HG02759 (cell line): ENCODE measurements at regions not wholly inside any gene's neighbourhood (a gene's known extent, or its start where the extent isn't known, plus 50 kb on each side); places are given as distances from the start of the nearest gene placed in this dataset.

Experiments
- ATAC-seq: cut with Tn5 transposase; IDR thresholded peaks from one replicate; pipeline ENCODE4 v1.9.1; 2021; ENCODE audit warnings: mild to moderate bottlenecking, moderate library complexity; ENCODE audit not compliant: unreplicated experiment

GRCh38 chr9:135251331-135251761, 163.9 kb downstream of the OLFM1 start:
- no peak for ATAC-seq

DNA sequence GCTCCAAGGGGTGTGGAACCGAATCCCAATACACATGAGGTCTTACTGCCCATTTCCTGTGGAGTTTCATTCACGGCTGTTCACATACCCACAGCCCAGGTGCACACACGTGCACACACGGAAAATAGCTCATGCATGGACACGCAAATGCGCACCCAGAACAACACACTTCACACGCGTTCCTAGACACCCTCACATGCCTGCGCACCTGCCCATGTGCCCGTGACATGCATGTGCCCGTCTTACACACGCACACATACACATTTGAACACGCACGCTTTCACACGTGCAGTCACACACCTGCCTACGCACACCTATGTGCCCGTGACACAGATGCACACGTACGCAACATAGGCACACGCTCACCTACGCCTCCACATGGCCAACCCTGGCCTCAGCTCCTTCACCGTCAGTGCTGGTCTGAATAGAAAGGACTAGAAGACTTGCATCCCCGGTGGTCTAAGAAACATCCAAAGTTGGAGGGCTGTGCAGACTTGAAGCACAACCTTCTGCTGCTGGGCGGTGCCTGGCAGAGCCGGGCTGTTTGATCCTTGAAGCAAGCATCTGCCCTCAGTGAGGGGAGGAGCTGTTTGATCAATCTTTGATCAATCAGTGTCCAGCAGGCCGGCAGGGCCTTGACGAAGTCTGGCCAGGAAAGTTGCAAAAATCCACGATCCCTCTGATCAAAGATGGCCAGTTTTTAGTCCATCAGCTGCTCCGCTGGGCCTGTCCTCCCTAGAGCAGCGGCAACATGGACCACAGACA, 164.7 kb downstream of the OLFM1 start:
- ATAC-seq, result no peak

- no peak for ATAC-seq
These were observed 165.5 kb downstream of the OLFM1 start for GRCh38 chr9:135252980-135253304.

DNA sequence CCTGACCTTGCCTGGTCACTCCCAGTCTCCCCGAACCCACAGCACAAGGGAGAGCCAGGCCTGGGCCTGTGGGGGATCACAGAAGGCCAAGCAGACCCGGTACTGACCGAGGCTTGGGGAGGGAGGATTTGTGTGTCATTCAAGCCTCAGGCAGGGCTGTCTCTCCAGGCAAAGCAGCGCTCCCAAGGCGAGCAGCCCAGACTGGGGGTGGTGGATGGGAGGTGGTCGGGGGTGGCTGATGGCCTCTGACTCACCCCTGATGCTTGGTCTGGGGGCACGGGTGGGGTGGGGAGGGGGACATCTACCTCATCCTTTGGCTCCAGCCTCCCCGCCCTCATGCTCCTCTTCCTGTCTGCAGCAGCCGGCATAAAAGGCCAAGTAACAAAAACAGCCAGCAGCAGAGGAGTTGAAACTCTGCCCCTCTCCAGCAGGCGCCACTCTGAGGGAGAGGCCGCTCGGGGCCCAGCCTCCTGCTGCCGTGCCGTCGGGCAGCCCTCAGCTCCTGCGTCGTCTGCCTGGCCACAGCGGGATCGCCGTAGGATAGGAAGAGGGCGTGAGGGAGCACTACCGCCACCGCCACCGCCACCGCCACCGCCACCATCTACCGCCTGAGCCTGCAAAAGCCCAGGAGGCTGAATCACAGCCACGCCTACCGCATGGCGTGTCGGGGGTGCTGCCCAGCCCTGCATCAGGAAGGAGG, 166.0 kb downstream of the OLFM1 start:
- ATAC-seq, result no peak

DNA sequence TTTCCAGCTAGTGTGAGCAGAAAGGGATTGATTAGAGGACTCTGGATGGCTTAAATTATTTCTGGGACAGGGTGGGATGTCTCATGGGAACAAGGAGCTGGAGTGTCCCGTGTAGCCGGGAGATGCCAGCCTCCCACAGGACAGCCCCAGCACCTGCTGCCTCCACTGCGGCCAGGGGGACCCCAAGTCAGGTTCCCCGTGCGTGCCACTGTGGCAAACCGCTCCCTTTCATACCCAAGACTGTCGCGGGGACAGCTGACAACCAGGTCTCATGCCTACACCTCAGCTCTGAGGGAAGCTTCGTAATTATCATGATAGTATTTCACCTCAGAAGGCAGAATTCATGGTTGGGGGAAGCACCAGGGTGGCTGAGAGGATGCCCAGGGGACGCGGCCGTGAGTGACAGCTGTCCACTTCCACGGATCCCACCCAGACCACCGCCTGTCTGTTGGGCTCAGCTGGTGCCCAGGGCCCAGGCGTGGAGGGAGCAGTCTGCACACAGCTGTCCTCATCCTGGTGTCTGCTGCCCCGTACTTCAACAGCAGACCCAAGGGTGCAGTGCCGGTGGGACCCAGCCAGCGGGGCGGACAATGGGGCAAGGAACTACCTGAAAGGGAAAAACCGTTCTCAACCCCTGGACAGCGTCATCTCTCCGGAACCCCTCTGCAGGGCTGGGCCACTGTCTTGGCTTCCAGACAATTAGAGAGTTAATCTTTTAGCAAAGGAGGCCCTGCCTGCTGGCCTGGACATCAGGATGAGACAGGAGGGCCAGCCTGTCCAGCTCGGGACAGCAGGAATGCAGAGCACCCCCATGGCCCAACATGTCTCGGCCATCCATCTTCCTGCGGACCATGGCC, 166.9 kb downstream of the OLFM1 start:
- no peak for ATAC-seq

DNA sequence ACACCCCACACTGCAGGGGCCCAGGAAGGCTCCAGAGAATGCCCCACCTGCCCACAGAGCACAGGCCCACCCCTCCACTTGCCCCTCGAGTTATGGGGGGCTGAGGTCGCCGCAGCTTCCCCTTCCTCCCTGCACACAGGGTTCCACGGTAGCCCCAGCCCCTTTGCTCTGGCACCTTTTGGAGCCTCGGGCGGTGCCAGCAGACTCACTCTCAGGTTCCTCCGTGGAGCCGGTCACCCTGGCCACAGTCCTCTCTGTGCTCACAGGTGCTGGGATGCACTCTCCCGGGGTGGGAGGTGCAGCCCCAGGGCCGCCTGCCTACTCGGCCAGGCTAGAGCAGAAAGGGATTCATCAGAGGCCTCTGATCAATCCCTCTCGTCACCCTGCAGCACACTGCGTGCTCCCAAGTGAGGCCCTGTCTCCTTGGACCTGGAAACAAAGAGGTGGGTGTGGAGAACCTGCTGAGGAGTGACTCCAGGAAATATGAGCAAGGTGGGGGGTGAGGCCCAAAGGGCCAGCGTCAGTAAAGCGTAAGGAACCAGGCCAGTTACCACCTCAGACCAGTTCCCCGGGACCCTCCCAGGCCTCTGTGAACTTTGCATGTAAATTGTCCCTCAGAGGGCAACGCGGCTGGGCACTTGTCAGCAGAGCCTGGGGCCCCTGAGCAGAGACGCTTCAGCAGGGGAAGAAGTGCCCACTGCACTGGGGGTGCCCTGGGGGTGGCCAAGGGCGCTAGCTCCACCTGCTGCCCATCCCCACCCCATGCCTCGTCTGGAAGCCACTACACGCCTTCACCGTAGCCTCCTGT, 167.8 kb downstream of the OLFM1 start:
- no peak for ATAC-seq

DNA sequence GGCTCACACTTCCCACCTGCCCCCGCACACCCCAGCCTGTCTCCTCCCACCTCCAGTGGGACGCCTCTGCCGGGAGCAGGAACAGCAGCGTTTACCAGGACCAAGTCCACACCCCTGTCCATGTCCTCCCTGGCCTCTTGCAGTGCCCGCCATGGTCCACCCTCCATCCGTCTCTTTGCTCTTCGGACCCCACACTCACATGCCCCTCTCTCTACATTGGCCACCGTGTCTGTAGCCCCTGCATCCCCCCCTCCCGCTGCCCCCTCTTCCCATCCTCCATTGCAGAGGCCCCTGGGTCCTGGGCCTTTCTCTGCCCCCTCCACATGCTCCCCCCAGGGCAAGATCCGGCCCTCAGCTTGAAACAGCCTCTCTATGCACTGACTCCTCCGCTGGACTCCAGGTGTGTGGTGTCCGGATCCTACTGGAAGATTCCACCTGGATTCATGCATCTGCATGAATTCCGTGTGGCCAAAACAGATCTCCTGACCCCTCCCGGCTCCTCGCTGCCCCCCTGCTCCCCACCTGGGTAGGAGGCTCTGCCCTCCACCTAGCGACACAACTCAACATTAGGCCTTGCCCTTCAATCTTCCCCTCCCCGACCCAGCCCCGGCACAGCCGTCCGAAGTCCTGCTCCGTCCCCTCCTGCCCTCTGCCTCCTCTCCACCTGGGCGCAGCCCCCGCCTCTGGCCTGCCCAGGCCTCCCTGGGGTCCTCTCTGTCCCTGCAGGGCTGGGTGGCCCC, 168.5 kb downstream of the OLFM1 start:
- no peak for ATAC-seq

- ATAC-seq, result no peak
These were observed 169.3 kb downstream of the OLFM1 start for GRCh38 chr9:135256581-135257354.

GRCh38 chr9:135258461-135258860, 171.0 kb downstream of the OLFM1 start:
- ATAC-seq, result no peak

GRCh38 chr9:135259273-135259672, 171.8 kb downstream of the OLFM1 start:
- ATAC-seq, result no peak

GRCh38 chr9:135260221-135261180, 173.0 kb downstream of the OLFM1 start:
- ATAC-seq, result no peak

GRCh38 chr9:135262248-135262647, 174.8 kb downstream of the OLFM1 start:
- ATAC-seq, result no peak

GRCh38 chr9:135263511-135263910, 176.0 kb downstream of the OLFM1 start:
- ATAC-seq, result no peak

DNA sequence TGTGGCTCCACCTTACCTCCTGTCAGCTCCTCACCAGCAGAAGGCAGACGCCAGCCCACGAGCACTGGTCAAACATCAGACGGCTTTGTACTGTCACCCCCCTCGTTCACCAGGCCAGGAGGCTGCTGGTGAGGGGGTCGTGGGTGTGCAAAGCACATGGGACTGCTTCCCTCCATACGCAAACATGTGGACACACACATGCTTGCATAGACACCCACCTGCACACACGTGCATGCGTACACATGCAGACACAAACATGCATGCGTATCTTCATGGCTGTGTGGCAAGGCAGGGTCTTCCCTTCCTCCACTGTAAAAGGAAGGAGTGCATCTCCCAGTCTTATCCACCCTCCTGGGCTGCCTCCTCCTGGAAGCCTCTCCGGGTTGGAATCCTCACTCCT, 178.5 kb downstream of the OLFM1 start:
- ATAC-seq, result no peak

DNA sequence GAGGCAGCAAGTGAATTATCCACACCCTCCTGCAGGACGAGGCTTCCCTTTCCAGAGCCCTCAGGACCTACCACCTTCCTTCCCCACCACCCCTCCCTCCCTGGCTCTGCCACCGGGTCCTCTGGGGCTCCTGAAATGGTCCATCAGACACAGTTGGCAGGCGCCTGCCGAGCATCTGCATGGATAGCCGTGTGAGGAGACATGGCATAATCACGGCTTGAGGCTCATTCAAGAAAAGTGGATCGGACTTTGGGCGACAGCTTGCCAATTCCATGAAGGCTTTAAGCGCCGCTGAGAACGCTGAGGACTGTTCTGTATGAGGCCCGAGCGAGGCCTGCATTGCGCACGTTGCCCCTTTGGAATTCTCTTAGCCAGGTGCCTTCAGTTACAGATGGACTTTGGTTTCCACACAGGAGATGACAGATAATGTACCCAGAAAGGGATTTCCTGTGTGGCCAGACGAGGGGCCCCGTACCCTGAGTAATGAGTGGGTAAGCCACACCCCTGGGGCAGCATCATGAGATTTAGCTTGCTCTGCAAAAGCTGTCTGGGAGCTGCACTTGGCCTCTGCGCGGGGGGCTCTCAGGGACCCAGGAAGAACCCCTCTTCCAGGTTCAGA, 179.8 kb downstream of the OLFM1 start:
- ATAC-seq, result no peak

- no peak for ATAC-seq
These were observed 180.6 kb downstream of the OLFM1 start for GRCh38 chr9:135268031-135268430.

DNA sequence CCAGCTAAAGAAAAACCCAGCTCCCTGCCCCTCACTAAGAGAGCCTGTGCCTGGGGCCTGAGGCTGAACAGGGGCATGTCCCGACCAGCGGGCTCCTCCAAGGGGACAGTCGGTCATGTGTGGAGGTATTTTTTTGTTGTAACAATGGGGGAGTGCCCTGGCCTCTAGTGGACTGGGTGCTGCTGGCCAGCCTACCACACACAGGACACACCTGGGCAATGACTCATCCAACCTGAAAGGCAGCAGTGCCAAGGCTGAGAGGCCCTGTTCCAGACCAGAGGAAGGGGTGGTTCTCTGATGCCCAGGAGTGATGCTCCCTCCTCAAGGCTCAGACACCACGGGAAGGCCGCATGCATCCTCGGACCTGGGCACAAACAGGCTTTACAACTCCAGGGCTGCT, 181.5 kb downstream of the OLFM1 start:
- no peak for ATAC-seq
